NCI-H2029 treated with DMSO at 0.1 percent for 48 hours (cell line): ENCODE measurements at regions not wholly inside any gene's neighbourhood (a gene's known extent, or its start where the extent isn't known, plus 50 kb on each side); places are given as distances from the start of the nearest gene placed in this dataset.
"Not testable (repeated sequence)": the region's sequence is repeated elsewhere in the genome, so short reads cannot be mapped to it uniquely, and the experiment has no call there.

Experiments used
- DNase-seq: peaks from one replicate; lab custom pipeline; 2025; lab: John Stamatoyannopoulos, UW

DNA sequence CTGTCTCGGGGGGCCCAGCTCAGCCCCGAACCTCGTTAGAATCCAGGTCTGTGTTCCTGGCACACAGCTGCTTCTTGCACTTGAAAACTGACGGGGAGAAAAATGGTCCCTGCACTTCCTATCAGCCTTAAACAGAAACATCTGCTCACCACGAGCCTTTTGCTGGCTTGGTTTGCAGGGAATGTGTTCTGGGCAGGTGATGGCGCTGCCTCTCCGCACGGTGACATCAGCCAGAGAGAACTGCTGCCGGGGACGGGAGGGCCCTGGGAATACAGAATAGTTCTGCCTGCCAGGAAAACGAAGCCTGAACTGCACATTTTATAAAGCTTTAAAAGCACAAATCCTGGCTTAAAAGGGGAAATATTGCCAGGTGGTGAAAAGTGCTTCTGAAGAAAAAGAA, 622.5 kb downstream of the TYW1 start:
- DNase-seq, result peak; percentile 51

DNA sequence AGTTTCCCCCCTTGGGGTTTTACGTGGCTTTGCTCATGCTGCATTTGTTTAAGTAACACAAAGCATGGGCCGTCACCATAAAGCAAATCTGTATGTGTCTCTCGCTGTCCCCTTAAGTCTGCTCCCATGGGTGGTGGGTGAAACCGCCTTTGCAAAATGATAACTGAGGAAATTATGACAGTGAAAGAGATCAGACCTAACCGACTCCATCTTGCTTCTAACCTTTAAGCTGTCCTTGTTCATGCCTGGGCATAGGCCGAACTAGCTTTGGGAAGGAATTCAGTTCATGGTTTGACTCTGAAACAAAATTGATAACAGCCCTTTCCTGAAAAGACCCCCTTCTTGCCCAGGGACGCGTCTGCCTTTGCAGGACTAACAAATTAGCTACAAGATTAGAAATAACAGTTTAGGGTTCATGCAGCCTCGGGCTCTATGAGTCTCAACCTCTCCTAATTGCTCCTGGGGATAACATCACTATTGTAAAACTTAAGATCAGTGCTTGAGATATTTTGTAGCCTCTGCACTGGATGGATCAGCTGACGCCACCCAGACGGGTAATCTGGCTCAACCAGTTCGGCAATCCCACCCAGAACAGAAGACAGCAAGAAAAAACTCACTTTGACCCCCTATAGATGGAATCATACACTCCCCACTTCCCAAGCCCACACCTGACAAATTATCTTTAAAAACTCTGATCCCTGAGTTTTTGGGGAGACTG, 623.7 kb downstream of the TYW1 start:
- no peak for DNase-seq

DNA sequence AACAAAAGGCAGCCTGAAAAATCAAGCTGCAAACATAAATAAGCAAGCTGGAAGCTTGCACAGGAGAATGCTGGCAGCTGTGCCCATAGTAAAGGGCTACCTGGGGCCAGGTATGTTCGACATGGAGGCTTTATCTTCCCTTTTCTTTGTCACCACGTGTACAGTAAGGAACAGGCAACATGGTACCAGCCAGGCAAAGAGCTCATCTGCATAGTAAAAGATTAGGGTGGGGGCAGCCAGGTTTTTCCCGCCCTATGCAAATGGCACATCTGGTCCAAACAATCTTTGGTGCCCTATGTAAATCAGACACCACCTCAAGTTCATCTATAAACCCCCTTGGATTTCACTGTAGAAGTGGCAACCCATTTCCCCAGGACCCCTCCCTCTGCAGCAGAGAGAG, 625.1 kb downstream of the TYW1 start:
- no peak for DNase-seq

DNA sequence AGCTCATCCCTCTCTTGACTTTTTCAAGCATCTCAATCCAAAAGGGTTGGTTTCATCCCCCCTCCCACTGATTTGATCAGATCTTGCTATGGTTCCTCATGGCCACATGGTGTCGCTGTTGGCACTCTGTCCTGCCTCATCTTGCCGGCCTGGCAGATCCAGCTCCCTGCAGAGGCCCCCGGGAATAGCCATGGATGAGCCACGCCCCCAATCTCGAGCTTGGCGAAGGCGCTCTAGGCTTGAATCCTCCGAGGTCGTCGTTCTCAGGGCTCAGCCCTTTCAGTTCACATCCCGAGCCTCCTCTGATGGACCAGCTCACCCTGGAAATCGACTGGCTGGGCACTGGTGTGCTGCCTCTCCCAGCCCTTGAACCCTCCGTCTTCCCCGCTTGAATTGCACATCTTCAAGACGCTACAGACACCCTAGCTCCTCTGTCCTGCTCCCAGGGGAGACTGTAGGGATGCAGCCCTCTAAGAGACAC, 628.7 kb downstream of the TYW1 start:
- DNase-seq, result peak; percentile 61

DNA sequence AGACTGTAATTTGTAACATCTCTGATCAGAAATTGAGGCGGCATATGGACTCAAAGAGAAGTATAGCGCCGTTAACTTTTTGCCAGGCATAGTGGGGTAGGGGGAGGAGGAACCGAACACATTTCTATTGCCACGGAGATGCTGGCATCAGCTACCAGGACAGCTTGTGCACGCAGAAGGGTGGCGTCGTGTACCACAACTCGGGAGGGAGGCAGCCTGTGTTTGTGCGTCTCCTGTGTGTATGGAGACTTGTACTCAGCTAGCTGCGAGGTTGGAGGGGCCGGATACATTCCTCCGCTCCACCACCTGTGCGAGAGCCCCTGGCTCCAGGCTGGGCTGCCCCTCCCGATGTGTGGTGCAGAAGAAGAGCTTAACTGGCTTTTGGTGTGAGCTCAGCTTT, 634.8 kb downstream of the TYW1 start:
- DNase-seq, result no peak

DNA sequence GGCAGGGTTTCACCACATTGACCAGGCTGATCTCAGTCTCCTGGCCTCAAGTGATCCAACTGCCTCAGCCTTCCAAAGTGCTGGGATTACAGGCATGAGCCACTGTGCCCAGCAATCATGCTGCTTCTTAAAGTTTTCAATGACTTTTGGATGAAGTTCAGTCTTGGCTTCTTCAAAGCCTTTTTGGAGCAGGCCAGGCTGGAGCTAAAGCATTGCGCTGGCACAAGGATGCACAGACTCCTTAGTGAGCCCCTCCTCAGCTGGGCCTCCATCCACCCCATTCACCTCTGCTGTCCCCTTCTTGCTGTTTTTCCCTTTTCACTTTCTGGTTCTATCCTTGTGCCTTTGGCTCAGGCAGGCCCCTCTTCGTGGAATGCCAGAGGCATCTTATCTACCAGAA, 638.6 kb downstream of the TYW1 start:
- no peak for DNase-seq

DNA sequence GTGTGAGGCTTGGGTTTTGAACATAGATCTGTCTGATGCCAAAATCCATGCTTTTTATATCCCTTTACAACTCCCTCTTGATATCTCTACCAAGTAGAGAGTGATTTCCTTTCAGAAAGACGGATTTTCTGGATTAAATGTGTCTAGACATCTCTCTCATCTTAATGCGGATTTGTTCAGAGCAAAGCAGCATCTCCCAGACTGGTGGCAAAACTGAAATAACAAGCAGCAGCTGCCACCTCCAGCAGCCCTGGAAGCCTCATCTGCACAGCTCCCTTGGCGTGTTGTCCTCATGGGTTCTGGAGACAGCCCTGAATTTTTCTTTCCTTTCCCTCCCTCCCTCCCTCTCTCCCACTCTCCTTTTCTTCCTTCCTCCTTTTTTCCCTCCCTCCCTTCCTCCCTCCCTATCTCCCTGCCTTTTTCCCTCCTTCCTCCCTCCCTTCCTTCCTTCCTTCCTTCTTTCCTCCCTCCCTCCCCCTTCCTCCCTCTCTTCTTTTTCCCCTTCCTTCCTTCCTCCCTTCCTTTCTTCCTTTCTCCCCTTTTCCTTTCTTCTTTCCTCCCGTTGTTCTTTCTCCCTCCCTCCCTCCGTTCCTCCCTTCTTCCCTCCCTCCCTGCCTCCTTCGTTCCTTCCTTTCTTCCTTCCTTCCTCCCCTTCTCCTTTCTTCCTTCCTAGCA, 639.9 kb downstream of the TYW1 start:
- DNase-seq, result no peak

DNA sequence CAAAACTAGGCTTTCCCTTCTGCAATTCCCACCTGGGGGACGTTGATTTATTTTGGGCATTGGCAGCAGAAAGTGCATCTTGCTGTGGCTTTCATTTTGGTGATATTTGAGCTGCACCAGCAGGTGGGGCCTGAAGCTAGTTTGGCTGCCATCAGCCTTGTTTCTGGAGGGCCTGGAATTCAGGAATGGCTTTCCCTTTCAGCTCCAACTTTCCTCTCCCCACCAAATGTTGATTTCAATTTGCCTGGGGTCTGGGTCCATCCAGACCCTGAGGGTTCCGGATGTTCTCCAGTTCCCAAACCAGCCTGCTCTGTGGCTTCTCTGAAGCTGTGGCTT, 640.4 kb downstream of the TYW1 start:
- no peak for DNase-seq

DNA sequence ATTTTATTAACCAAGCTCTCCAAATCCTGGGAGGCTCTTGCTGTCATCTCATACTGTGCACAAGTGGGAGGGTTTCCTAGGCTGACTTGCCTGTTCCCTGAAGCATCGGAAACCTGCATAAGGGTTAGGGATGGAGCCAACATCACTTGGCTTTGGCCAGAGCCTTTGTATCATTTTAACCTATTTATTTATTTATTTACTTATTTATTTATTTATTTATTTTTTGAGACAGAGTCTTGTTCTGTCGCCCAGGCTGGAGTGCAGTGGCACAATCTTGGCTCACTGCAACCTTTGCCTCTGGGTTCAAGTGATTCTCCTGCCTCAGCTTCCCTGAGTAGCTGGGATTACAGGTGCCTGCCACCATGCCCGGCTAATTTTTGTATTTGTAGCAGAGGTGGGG, 645.9 kb downstream of the TYW1 start:
- DNase-seq, result not testable (repeated sequence)

DNA sequence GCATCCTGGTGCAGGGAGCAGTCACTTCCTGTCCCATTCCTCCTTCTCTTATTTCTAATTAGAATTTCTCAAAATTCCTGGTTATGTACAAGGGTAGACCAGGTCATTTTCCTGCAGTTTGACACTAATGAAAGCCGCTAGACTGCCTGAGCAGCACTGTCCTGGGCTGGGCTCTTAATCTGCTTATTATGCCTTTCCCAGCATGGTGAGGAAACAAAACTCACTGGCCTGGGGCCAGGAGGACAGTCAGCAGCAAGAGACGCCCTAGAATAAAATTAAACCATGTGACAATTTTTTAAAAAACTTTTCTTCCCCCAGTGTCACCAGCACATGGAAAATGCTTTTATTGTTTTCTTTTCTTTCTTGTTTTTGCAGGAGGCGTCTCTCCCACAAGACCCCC, 647.5 kb downstream of the TYW1 start:
- no peak for DNase-seq

DNA sequence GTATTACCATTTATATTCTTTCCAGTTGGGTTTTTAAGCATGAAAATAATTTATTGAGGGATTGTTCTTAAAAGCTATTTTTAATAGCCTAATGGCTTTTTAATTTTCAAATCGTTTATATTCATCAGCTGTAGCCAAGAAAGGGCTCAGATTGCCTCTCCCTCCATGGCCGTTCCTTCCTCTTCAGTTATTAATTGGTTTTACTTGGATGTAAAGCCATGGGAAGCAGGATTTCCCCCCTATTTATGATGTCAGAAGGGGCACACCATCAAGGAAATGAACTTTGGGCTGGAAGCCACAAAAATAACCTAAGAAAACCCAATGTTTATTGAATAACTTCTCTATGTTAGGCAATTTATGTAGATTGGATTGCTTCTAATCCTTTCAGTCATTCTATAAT, 656.3 kb downstream of the TYW1 start:
- no peak for DNase-seq

DNA sequence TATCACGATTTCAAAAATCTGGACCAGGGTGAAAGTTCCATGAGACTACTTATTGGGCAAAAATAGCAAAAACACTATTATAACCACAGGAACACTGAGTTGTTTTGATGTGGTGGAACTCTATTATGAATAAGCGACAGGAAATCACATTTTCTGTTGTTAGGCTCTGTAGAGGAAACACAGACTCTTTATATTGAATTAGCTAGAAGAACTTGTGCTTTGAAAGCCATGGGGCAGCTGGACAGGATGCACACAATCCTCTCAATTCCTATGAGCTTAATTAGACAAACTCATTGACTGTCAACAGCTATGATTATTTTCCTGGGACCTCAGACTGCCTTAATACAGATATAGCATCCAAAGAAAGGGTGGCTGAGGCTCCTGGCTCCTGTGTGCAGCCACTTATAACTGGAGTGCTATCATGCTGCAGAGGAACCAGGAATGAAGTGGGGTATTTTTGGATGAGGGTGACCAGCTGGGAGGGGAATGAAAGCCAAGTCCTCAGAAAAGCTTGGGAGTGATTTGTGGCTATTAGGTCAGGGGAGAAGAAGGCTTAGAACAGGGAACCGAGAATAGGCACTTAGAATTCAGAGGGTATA, 657.3 kb downstream of the TYW1 start:
- DNase-seq, result peak; percentile 87

DNA sequence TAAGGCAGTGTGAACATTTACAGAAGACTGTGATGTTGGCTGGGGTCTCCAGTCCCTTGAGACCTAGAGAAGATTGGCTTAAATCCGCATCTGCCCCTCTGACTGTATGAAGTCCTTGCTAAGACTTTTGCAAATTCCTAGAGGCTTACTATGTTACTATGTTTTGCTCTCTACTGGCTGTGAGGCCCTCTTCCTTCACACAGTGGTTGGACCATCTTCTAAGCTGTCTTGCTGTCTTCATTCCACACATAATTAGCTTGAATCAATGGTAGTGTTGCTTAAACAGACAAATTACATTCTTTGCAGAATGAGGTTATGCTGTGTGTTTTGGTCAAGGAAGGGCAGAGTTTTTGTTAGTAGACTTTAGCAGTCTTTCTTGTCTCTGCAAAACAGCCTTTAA, 658.0 kb downstream of the TYW1 start:
- DNase-seq, result no peak

DNA sequence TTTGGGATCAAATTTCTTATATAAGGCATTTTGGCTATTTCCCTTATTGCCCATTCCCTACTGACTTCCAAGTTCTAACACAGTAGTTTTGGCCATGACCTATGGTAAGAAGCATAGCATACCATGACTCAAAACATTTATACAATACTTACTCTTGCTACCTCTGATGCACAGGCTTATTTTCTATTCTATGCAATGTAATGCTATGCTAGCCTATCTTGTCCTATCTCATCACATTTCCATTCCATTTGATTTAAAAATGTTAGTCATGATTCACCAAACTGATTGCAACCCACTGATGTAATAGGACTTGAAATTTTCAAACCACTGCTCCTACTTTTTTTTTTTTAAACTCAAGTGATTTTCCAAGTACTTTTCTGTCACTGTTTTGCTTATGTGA, 658.5 kb downstream of the TYW1 start:
- no peak for DNase-seq

DNA sequence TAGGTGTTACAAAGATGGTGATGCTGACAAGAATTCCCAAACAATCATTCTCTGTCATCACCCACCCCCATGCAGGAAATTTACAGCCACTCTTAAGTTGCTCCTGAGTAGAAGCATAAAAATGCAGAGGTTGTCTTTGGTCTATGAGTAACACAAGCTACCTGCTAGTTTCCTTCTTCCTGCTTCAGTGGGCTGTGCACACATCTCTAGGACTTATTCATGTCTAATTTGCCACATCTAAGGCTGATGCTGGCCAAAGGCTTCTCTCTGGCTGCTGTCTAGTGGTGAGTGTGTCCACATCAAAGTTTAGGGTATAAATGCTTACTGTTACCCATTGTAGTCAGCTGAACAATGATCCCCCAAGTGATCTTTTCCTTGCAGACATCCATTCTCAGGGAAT, 662.5 kb downstream of the TYW1 start:
- no peak for DNase-seq

DNA sequence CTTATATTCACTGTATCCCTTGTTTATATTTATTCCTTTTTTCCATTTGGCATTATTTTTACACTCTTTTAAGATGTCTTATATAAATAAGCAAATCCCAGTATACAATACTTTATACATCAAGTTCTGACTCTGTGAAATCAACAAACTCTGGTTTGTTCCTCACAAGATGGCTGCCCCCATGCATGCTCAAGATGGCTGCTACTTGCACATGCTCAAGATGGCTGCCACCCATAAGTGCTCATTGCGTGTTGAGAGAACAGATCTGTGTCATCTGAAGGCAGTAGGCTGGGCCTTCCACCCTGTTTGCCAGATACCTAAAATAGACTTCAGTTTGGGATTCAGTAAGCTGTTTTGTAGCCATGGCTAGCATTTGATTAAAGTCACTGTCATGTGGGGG, 666.2 kb downstream of the TYW1 start:
- no peak for DNase-seq

DNA sequence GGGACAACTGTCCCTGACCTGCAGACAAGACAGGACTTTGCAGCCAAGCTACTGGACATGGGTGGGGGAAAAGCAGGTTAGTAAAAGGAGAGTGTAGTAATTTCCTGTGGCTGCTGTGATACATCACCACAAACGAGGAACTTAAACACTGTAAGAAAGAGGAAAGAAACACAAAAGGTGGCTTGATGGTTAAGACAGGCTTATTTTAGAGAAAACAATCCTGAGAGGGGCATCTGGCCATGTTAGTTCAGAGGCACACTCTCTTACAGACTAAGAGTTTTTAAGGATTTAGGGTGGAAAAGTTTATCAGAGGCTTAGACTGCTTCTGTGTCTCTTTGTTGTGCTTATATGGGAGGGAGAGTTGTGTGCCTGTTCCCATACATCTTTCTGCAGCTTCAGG, 667.0 kb downstream of the TYW1 start:
- DNase-seq, result no peak

DNA sequence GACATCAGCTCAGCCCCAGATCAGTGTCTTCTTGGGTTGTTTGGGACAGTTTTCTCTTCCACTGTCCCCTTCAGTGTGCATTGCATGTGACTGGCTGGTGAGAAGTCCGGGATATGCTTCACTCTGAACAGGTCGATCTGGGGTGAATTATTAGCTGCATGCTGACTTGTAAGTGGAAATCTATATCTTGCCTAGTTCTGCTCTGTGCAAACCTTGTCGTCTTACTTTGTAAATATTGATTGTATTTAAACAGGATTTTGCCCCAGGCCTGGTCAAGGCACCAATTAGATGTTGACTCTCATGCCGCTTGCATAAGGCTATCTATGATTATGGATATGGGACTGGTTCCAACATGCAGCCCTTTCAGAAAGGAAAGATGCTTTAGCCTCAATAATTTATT, 669.7 kb downstream of the TYW1 start:
- DNase-seq, result not testable (repeated sequence)

DNA sequence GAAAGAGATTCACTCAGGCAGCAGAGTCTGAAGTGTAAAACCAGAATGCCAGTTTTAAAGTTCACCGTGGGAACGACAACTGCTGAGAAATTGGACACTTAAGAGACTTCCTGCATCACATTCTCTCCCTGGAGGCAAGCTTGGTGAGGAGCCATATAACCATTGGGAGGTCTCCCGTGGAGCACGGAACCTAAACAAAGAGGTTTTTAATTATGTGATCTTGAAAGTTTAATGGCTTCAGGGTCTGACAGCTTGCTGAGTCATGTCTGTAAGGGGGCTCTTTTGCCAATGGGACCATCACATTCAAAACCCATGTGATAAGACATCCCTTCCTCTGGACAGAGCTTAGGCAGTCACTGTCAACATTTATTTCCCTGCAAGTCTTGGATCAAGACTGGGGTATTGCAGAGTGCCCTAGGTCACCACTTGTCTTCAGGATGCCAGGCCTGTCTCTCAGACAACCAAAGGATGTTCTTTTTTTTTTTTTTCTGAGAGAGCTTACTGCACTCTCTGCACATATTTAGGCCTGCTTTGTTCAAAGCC, 674.4 kb downstream of the TYW1 start:
- no peak for DNase-seq

DNA sequence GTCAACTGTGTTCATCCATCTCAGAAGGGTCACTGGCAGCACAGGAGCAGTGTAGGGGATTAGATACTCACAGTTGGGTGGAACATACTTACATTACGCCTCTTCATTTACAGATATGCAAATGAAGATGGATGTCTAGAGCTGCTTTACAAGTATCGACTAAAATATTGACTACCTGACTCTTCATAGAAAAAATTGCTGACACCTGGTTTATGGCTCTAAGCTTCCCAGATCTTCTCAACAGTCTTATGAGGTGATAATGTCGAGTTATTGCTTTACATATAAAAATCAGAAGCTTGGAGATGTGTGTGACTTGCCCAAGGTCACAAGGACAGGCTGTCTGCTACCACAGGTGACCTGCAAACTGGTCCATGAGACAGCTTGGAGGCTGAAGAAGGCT, 677.2 kb downstream of the TYW1 start:
- DNase-seq, result no peak

DNA sequence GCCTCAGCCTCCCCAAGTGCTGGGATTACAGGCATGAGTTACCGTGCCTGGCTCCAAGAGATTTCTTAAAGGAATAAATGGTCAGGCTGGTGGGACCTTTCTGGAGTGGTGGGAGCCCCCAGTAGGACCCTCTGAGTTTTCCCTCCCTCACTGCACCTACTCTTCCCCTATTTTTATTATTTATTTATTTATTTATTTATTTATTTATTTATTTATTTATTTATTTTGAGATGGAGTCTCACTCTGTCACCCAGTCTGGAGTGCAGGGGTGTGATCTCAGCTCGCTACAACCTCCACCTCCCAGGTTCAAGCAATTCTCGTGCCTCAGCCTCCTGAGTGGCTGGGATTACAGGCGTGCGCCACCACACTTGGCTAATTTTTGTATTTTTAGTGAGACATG, 678.2 kb downstream of the TYW1 start:
- DNase-seq, result not testable (repeated sequence)

DNA sequence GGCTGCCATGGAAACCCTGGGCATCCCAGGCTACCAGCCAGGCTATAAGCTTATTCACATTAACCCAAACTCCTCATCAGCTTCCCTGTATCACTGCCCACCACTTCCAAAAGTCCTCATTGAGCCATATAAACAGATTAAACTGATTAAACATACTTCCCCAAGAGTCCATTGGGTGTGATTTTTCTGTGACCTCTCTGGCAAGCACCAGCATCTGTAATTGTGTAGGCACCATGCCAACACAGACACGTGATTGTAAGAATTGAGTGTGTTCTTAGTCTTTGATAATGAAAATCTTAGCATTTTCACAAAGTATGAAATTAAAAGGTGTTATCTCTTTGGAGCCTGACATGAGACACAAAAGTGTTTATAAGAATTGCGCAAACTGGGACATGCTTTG, 679.3 kb downstream of the TYW1 start:
- DNase-seq, result no peak

DNA sequence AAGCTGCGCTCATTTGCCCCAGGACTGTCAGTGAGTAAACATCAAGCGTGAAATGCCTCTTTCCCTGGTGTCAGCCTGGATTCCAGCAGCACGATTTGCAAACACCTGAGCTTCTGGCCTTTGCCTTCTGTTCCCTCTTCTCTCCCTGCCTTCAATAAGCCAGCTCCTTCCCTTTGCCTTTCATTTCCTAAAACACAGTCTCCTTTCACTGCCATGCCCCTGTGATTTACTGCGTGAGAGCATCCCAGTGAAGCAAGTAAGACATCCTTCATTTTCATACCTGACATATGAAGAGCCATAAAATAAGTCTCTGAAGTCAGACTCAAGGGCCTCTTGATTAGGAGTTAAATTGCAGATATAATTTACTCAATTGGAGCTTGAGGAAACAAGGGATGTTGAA, 681.8 kb downstream of the TYW1 start:
- no peak for DNase-seq
